ENCODE measurements at regions not wholly inside any gene's neighbourhood (a gene's known extent, or its start where the extent isn't known, plus 50 kb on each side); places are given as distances from the start of the nearest gene placed in this dataset.

DNA sequence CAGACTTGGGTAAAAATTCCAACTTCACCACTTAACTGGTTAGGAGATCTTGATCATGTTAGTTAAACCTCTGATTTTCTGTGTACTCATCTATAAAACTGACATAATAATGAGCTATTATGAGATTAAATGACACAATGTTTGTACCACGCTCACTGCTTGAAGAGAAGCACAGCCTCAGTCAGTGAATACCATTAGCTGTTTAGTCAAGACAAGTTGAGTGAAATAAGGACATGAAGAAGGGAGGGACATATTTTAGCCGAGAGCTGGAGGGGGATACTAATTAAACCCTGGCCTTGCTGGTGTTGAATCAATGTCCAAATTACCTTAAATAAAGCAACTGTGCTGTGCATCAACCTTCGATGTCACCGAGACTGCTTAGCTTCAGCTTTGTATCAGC, 105.1 kb upstream of the TOX3 start:
- no peak overlapping the region for H3K27ac Mint-ChIP-seq (ENCODE audit: unreplicated experiment)
- H3K36me3 Mint-ChIP-seq (ENCODE audit: low read depth), result no peaks in the 10 kb centered on the region
- peaks cover 32% of the 10 kb centered on the region for H3K4me1 Mint-ChIP-seq
- H3K9me3 Mint-ChIP-seq, result no peaks in the 10 kb centered on the region
- no peak for DNase-seq (ENCODE audit: low read depth, low spot score)
- TF ChIP-seq, protein P1, sequence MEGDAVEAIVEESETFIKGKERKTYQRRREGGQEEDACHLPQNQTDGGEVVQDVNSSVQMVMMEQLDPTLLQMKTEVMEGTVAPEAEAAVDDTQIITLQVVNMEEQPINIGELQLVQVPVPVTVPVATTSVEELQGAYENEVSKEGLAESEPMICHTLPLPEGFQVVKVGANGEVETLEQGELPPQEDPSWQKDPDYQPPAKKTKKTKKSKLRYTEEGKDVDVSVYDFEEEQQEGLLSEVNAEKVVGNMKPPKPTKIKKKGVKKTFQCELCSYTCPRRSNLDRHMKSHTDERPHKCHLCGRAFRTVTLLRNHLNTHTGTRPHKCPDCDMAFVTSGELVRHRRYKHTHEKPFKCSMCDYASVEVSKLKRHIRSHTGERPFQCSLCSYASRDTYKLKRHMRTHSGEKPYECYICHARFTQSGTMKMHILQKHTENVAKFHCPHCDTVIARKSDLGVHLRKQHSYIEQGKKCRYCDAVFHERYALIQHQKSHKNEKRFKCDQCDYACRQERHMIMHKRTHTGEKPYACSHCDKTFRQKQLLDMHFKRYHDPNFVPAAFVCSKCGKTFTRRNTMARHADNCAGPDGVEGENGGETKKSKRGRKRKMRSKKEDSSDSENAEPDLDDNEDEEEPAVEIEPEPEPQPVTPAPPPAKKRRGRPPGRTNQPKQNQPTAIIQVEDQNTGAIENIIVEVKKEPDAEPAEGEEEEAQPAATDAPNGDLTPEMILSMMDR (conservative IDR thresholded peaks at IDR 0.05), result no peak
- H3K27me3 Mint-ChIP-seq (ENCODE audit: low read depth), result no peaks in the 10 kb centered on the region
- H3K4me3 Mint-ChIP-seq, result no peak overlapping the region

- Mint-ChIP-seq H3K27me3 (ENCODE audit: low read depth) (no peaks in the 10 kb centered on the region), H3K4me1 (peaks cover 27% of the 10 kb centered on the region), H3K4me3 (no peak overlapping the region), H3K27ac (ENCODE audit: unreplicated experiment) (no peak overlapping the region), H3K36me3 (ENCODE audit: low read depth) (no peaks in the 10 kb centered on the region), H3K9me3 (no peaks in the 10 kb centered on the region)
- TF ChIP-seq, protein P1 (conservative IDR thresholded peaks at IDR 0.05), result no peak
- no peak for DNase-seq (ENCODE audit: low read depth, low spot score)
Observed at GRCh38 chr16:52650789-52651188, 103.8 kb upstream of the TOX3 start.

- no peaks in the 10 kb centered on the region for H3K36me3 Mint-ChIP-seq (ENCODE audit: low read depth)
- peaks cover 22% of the 10 kb centered on the region for H3K4me1 Mint-ChIP-seq
- H3K27ac Mint-ChIP-seq (ENCODE audit: unreplicated experiment), result no peak overlapping the region
- TF ChIP-seq, protein P1 (conservative IDR thresholded peaks at IDR 0.05), result no peak
- no peaks in the 10 kb centered on the region for H3K9me3 Mint-ChIP-seq
- H3K27me3 Mint-ChIP-seq (ENCODE audit: low read depth), result no peaks in the 10 kb centered on the region
- no peak for DNase-seq (ENCODE audit: low read depth, low spot score)
- H3K4me3 Mint-ChIP-seq, result no peak overlapping the region
Observed at GRCh38 chr16:52650318-52650717, 103.4 kb upstream of the TOX3 start.

GRCh38 chr16:52649870-52650269, 102.9 kb upstream of the TOX3 start:
- H3K9me3 Mint-ChIP-seq, result no peaks in the 10 kb centered on the region
- no peaks in the 10 kb centered on the region for H3K27me3 Mint-ChIP-seq (ENCODE audit: low read depth)
- TF ChIP-seq, protein P1 (conservative IDR thresholded peaks at IDR 0.05), result no peak
- H3K4me3 Mint-ChIP-seq, result no peak overlapping the region
- peaks cover 20% of the 10 kb centered on the region for H3K4me1 Mint-ChIP-seq
- no peak overlapping the region for H3K27ac Mint-ChIP-seq (ENCODE audit: unreplicated experiment)
- no peaks in the 10 kb centered on the region for H3K36me3 Mint-ChIP-seq (ENCODE audit: low read depth)
- DNase-seq (ENCODE audit: low read depth, low spot score), result no peak

DNA sequence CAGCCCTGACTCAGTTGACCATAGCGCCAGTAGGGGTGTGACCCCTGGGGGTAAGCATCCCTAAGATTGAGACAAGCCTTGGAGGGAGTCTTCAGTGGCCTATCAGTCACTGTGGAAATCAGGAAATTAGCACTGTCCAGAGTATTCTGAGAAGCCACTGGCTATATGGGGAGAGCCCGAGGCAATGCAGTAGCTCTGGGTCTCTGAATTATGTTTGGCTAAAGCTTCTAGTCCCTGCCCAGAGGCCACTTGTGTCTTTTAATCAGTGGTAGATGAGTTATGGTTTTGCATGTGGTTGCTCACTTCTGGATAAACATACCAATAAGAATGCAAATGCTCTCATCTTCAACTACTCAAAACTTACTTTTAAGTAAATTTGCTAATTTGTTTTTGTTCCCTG, 100.6 kb upstream of the TOX3 start:
- TF ChIP-seq, protein P1 (conservative IDR thresholded peaks at IDR 0.05), result no peak
- no peak overlapping the region for H3K4me3 Mint-ChIP-seq
- no peak for DNase-seq (ENCODE audit: low read depth, low spot score)
- H3K4me1 Mint-ChIP-seq, result peaks cover 20% of the 10 kb centered on the region
- no peaks in the 10 kb centered on the region for H3K27me3 Mint-ChIP-seq (ENCODE audit: low read depth)
- H3K9me3 Mint-ChIP-seq, result no peaks in the 10 kb centered on the region
- no peaks in the 10 kb centered on the region for H3K36me3 Mint-ChIP-seq (ENCODE audit: low read depth)
- no peak overlapping the region for H3K27ac Mint-ChIP-seq (ENCODE audit: unreplicated experiment)

DNA sequence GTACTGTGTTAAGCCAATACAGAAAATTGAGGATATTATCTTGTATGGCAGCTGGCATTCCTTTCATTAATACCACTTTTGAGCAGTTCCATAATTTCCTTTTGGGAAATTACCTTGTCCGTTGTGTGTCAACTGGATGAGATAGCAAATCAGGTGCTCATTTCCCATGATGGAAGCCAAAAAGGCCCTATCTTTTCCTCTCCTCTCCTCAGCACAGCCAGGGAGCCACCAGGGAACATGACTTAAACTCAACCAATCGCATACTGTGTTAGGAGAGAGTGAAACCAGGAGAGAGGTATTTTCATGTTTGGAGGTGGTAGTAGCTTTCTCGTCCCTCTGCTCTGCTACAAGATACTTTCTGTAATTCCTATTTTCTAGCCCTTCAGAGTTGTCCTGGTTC, 96.1 kb upstream of the TOX3 start:
- peaks cover 5% of the 10 kb centered on the region for H3K4me1 Mint-ChIP-seq
- no peak overlapping the region for H3K4me3 Mint-ChIP-seq
- TF ChIP-seq, protein P1 (conservative IDR thresholded peaks at IDR 0.05), result no peak
- no peaks in the 10 kb centered on the region for H3K27me3 Mint-ChIP-seq (ENCODE audit: low read depth)
- H3K9me3 Mint-ChIP-seq, result no peaks in the 10 kb centered on the region
- H3K27ac Mint-ChIP-seq (ENCODE audit: unreplicated experiment), result no peak overlapping the region
- no peak for DNase-seq (ENCODE audit: low read depth, low spot score)
- no peaks in the 10 kb centered on the region for H3K36me3 Mint-ChIP-seq (ENCODE audit: low read depth)
